HL-60 (cell line): ENCODE measurements at regions not wholly inside any gene's neighbourhood (a gene's known extent, or its start where the extent isn't known, plus 50 kb on each side); places are given as distances from the start of the nearest gene placed in this dataset.

ENCODE experiments used
- DNase-seq, 2 experiments: peaks; one replicate each; pipeline ENCODE4 v3.0.0-alpha.2; 2010 to 2020; ENCODE audit warnings: low read depth in 1 of 2, low spot score in 1 of 2
- H3K27ac ChIP-seq: fragments of 250-450 bp; sonication (Bioruptor Pico); replicated peaks from 2 replicates; pipeline ENCODE4 v1.5.1; 2020; ENCODE audit warnings: mild to moderate bottlenecking, moderate library complexity
- H3K27me3 ChIP-seq: fragments of 250-450 bp; sonication (Bioruptor Pico); 2 replicates; pipeline ENCODE4 v1.5.1; 2021; ENCODE audit warnings: mild to moderate bottlenecking, moderate library complexity; ENCODE audit not compliant: insufficient read depth, poor library complexity, severe bottlenecking
- H3K4me3 ChIP-seq: replicated peaks from 2 replicates; pipeline ENCODE4 v1.5.1; 2011; ENCODE audit warnings: mild to moderate bottlenecking, control low read depth, low read length; ENCODE audit not compliant: insufficient read depth
- GABPA ChIP-seq: IDR thresholded peaks from 2 replicates; pipeline ENCODE4 v1.6.1; 2012; ENCODE audit warnings: low read depth
- POLR2AphosphoS5 ChIP-seq: IDR thresholded peaks from 2 replicates; pipeline ENCODE4 v1.6.1; 2012; ENCODE audit warnings: low read depth
- SPI1 ChIP-seq: IDR thresholded peaks from 2 replicates; pipeline ENCODE4 v1.6.1; 2012; ENCODE audit warnings: low read depth, mild to moderate bottlenecking, borderline replicate concordance
- TF ChIP-seq, protein P1 (sequence below): IDR thresholded peaks from 2 replicates; pipeline ENCODE4 v1.6.1; 2012; ENCODE audit warnings: low read depth; ENCODE audit not compliant: insufficient replicate concordance
- TF ChIP-seq, protein P2 (sequence below): IDR thresholded peaks from one replicate; pipeline ENCODE4 v1.5.1; 2011; ENCODE audit warnings: low read length, control low read depth, inconsistent platforms; ENCODE audit not compliant: insufficient read depth

DNA sequence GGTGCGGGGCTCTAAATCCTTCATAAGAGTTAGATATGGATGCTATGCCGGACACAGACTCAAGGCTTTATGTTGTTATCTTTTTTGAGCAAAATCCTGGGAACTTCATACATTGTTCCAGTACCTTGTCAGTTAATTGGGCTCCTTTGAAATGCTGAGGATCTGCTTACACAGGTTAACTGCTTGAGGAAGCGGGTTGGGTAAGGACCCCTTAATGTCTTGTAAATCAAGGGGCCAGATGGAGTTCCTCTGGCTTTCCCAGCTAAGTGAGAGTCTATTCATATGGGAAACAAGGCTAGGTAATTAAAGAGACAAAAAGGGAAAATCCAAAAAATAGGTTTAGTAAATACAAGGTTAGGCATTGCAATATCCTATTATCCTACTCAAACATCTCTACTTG lies 141.5 kb downstream of the OR2B2 start:
- H3K4me3 ChIP-seq: no peak overlapping the region

DNA sequence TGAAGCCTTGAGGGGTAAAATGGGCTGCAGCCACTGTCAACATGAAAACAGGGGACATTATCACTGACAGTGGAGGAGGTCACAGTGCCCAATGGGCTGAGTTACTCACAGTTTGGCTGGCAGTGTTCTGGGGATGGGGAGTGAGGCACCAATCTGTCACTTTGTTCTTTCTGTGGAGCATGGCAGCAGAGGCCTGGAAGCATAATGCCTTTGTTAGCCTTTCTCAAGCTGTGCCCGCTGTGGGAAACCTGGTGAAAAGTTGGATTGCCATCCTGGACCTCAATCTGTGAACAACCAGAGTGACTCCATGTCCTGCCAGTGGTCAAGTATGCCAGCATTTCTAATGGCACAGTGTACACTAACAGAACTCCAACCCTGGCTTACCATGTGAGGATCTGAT lies 143.6 kb downstream of the OR2B2 start:
- no peak for DNase-seq
- Histone ChIP-seq H3K4me3 (no peak overlapping the region), H3K27ac (no peak overlapping the region), H3K27me3 (no peaks in the 10 kb centered on the region)
- TF ChIP-seq, protein P1, sequence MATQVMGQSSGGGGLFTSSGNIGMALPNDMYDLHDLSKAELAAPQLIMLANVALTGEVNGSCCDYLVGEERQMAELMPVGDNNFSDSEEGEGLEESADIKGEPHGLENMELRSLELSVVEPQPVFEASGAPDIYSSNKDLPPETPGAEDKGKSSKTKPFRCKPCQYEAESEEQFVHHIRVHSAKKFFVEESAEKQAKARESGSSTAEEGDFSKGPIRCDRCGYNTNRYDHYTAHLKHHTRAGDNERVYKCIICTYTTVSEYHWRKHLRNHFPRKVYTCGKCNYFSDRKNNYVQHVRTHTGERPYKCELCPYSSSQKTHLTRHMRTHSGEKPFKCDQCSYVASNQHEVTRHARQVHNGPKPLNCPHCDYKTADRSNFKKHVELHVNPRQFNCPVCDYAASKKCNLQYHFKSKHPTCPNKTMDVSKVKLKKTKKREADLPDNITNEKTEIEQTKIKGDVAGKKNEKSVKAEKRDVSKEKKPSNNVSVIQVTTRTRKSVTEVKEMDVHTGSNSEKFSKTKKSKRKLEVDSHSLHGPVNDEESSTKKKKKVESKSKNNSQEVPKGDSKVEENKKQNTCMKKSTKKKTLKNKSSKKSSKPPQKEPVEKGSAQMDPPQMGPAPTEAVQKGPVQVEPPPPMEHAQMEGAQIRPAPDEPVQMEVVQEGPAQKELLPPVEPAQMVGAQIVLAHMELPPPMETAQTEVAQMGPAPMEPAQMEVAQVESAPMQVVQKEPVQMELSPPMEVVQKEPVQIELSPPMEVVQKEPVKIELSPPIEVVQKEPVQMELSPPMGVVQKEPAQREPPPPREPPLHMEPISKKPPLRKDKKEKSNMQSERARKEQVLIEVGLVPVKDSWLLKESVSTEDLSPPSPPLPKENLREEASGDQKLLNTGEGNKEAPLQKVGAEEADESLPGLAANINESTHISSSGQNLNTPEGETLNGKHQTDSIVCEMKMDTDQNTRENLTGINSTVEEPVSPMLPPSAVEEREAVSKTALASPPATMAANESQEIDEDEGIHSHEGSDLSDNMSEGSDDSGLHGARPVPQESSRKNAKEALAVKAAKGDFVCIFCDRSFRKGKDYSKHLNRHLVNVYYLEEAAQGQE: no peak
- TF ChIP-seq SPI1: no peak
- no peak for TF ChIP-seq POLR2AphosphoS5
- TF ChIP-seq, protein P2, sequence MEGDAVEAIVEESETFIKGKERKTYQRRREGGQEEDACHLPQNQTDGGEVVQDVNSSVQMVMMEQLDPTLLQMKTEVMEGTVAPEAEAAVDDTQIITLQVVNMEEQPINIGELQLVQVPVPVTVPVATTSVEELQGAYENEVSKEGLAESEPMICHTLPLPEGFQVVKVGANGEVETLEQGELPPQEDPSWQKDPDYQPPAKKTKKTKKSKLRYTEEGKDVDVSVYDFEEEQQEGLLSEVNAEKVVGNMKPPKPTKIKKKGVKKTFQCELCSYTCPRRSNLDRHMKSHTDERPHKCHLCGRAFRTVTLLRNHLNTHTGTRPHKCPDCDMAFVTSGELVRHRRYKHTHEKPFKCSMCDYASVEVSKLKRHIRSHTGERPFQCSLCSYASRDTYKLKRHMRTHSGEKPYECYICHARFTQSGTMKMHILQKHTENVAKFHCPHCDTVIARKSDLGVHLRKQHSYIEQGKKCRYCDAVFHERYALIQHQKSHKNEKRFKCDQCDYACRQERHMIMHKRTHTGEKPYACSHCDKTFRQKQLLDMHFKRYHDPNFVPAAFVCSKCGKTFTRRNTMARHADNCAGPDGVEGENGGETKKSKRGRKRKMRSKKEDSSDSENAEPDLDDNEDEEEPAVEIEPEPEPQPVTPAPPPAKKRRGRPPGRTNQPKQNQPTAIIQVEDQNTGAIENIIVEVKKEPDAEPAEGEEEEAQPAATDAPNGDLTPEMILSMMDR: no peak
- no peak for TF ChIP-seq GABPA

More for the DNA sequence above, 141.5 kb downstream of the OR2B2 start:
- Histone ChIP-seq H3K27me3 (no peaks in the 10 kb centered on the region), H3K27ac (no peak overlapping the region)
- TF ChIP-seq, protein P1: no peak
- TF ChIP-seq GABPA (no peak), POLR2AphosphoS5 (no peak), SPI1 (no peak)
- TF ChIP-seq, protein P2: no peak
- DNase-seq: no peak

DNA sequence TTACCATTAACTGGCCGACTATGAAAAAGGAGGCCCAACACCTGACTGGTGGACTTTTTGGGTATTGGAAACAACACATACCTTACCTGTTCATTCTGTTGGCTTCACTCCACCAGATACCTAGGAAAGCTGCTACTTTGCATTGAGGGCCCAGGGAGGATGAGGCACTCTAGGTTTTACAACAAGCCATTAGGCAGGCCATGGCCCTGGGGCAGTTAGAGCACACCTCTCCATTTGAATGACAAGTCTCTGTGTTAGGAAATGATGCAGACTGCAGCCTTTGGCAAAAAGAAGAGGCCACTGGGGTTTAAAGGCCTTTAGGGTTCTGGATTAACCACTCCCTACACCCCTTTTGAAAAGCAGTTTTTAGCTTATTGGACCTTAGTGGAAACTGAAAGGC lies 144.3 kb downstream of the OR2B2 start:
- TF ChIP-seq, protein P1: no peak
- no peak for TF ChIP-seq GABPA
- TF ChIP-seq, protein P2: no peak
- TF ChIP-seq SPI1: no peak
- TF ChIP-seq POLR2AphosphoS5: no peak
- Histone ChIP-seq H3K27me3 (no peaks in the 10 kb centered on the region), H3K4me3 (no peak overlapping the region), H3K27ac (no peak overlapping the region)
- no peak for DNase-seq
